Panc1 (cell line): ENCODE measurements at regions not wholly inside any gene's neighbourhood (a gene's known extent, or its start where the extent isn't known, plus 50 kb on each side); places are given as distances from the start of the nearest gene placed in this dataset.

Source experiments
- ATAC-seq: fragments of 200-7000 bp; cut with Tn5 transposase; 2 replicates; pipeline ENCODE4 v1.9.1; 2020; ENCODE audit warnings: mild to moderate bottlenecking, moderate library complexity
- BruUV-seq: library from RNA; stranded (reverse); fragments of 400-500 nt; replicated peaks from 2 replicates; lab custom pipeline; 2021; lab: Mats Ljungman, UMichigan
- CTCF ChIA-PET: fragments of 300-600 bp; sonication (Branson Sonifier 250); formaldehyde crosslinking; loops from one replicate; lab custom pipeline; 2022; ENCODE audit warnings: antibody characterized with exemption; lab: Charles Lee
- POLR2A ChIA-PET: fragments of 300-600 bp; sonication (Branson Sonifier 250); formaldehyde crosslinking; loops from one replicate; lab custom pipeline; 2022; ENCODE audit warnings: antibody characterized with exemption; lab: Charles Lee
- DNase-seq: peaks from one replicate; pipeline ENCODE4 v3.0.0-alpha.2; 2010; ENCODE audit warnings: low read depth, low spot score
- H3K27ac ChIP-seq: 2 replicates; pipeline ENCODE4 v1.5.1; 2011; ENCODE audit warnings: mild to moderate bottlenecking, low read length, inconsistent platforms
- H3K27me3 ChIP-seq: fragments of 200-500 bp; sonication (Bioruptor generic); 2 replicates; pipeline ENCODE4 v1.6.0; 2014; ENCODE audit warnings: low read length, inconsistent platforms; ENCODE audit not compliant: control insufficient read depth, insufficient read depth
- H3K36me3 ChIP-seq: fragments of 200-500 bp; sonication (Bioruptor generic); 2 replicates; pipeline ENCODE4 v1.5.1; 2014; ENCODE audit warnings: inconsistent platforms, mild to moderate bottlenecking, low read length, moderate library complexity; ENCODE audit not compliant: control insufficient read depth, insufficient read depth
- H3K4me1 ChIP-seq: 2 replicates; pipeline ENCODE4 v1.5.1; 2011; ENCODE audit warnings: inconsistent platforms, mild to moderate bottlenecking, low read length, moderate library complexity; ENCODE audit not compliant: control insufficient read depth, insufficient read depth
- H3K4me3 ChIP-seq, 2 experiments: 2 replicates each; pipeline ENCODE4 v1.5.1; 2011 to 2012; ENCODE audit warnings: low read depth in 2 of 2, low read length in 2 of 2, mild to moderate bottlenecking in 2 of 2, inconsistent platforms in 1 of 2, moderate library complexity in 1 of 2
- H3K9me3 ChIP-seq: fragments of 200-500 bp; sonication (Bioruptor generic); 2 replicates; pipeline ENCODE4 v1.5.1; 2014; ENCODE audit warnings: low read depth, mild to moderate bottlenecking, inconsistent platforms, low read length, moderate library complexity; ENCODE audit not compliant: control insufficient read depth, insufficient read depth
- CTCF ChIP-seq: fragments of 450-650 bp; IDR thresholded peaks from 2 replicates; pipeline ENCODE4 v1.5.1; 2017; ENCODE audit warnings: mild to moderate bottlenecking
- POLR2AphosphoS5 ChIP-seq: IDR thresholded peaks from 2 replicates; pipeline ENCODE4 v1.6.1; 2012; ENCODE audit warnings: mild to moderate bottlenecking, low read depth, low read length, moderate library complexity
- REST ChIP-seq, 2 experiments: IDR thresholded peaks; 2 replicates each; pipeline ENCODE4 v1.6.1; 2011 to 2012; ENCODE audit warnings: low read depth in 2 of 2, control low read depth in 1 of 2, low read length in 1 of 2, mild to moderate bottlenecking in 1 of 2, moderate library complexity in 1 of 2; ENCODE audit not compliant: insufficient read depth in 1 of 2
- SIN3A ChIP-seq: IDR thresholded peaks from 2 replicates; pipeline ENCODE4 v1.6.1; 2012; ENCODE audit warnings: low read depth, mild to moderate bottlenecking, low read length, moderate library complexity, borderline replicate concordance; ENCODE audit not compliant: insufficient read depth
- TCF7L2 ChIP-seq: IDR thresholded peaks from 2 replicates; pipeline ENCODE4 v1.6.1; 2011; ENCODE audit warnings: mild to moderate bottlenecking, low read depth, low read length, inconsistent platforms
- in situ Hi-C: cut with HindIII; loops from 2 replicates; pipeline ENCODE4 v1.10.0; 2016; ENCODE audit warnings: low sequenced_read_pairs, low pct_unique_long_range_greater_than_20kb
- intact Hi-C: fragments of 100-400 bp; cut with micrococcal nuclease; formaldehyde crosslinking; loops from one replicate; pipeline ENCODE4 v1.10.0; 2022; ENCODE audit not compliant: unreplicated experiment

- no peak overlapping the region for H3K27ac ChIP-seq
- CTCF ChIA-PET, result no interaction called here
- no peak for ATAC-seq
Measured at GRCh38 chr1:86207323-86207722, 50.8 kb upstream of the COL24A1 start.

More at GRCh38 chr1:86207323-86207722, 50.8 kb upstream of the COL24A1 start:
- Histone ChIP-seq H3K27me3 (peaks cover 17% of the 10 kb centered on the region), H3K4me1 (no peaks in the 10 kb centered on the region), H3K36me3 (no peaks in the 10 kb centered on the region), H3K4me3 (no peak overlapping the region), H3K9me3 (no peaks in the 10 kb centered on the region)
- DNase-seq, result no peak
- intact Hi-C loops (no loop called here), in situ Hi-C loops (no loop called here)
- BruUV-seq, result no TSS peak
- POLR2A ChIA-PET, result no interaction called here
- TF ChIP-seq CTCF (no peak), REST (IDR thresholded peaks at IDR 0.05; ENCODE audit: insufficient read depth in 1 of 2, low read depth in 2 of 2, low read length in 1 of 2) (no peak), TCF7L2 (no peak), POLR2AphosphoS5 (no peak), SIN3A (no peak)
